CD4-positive, alpha-beta T cell (primary cell): ENCODE measurements at regions not wholly inside any gene's neighbourhood (a gene's known extent, or its start where the extent isn't known, plus 50 kb on each side); places are given as distances from the start of the nearest gene placed in this dataset.

Experiments used
- ATAC-seq: fragments of 200-7000 bp; cut with Tn5 transposase; one replicate; pipeline ENCODE4 v1.10.0; 2022; ENCODE audit warnings: mild to moderate bottlenecking; ENCODE audit not compliant: poor library complexity
- CTCF ChIA-PET: fragments of 350-600 bp; sonication (Branson Sonifier 250); formaldehyde crosslinking; loops from one replicate; lab custom pipeline; 2021; ENCODE audit warnings: antibody characterized with exemption, inconsistent platforms; lab: Charles Lee
- POLR2A ChIA-PET: fragments of 350-600 bp; sonication (Branson Sonifier 250); formaldehyde crosslinking; loops from one replicate; lab custom pipeline; 2021; ENCODE audit warnings: antibody characterized with exemption, inconsistent platforms; lab: Charles Lee
- DNase-seq, 14 experiments: peaks; one replicate each; pipeline ENCODE4 v3.0.0-alpha.2; 2013 to 2020; ENCODE audit warnings: mixed read lengths in 2 of 14
- H3K27ac ChIP-seq, 2 donors: one replicate each; pipeline versions ENCODE4 v1.5.1 to v1.7.0; 2013; ENCODE audit warnings: low read length in 2 of 2, low read depth in 1 of 2, mild to moderate bottlenecking in 1 of 2
- H3K27me3 ChIP-seq, 2 experiments: 1 replicate in 1 of 2; 2 replicates in 1 of 2; pipeline versions ENCODE4 v1.6.1 to v1.7.0; 2013; ENCODE audit warnings: low read length in 2 of 2, control low read depth in 1 of 2, mild to moderate bottlenecking in 1 of 2, moderate library complexity in 1 of 2; ENCODE audit not compliant: insufficient read depth in 2 of 2, control insufficient read depth in 1 of 2
- H3K36me3 ChIP-seq: one replicate; pipeline ENCODE4 v1.6.1; 2013; ENCODE audit warnings: low read length, control low read depth; ENCODE audit not compliant: insufficient read depth
- H3K4me1 ChIP-seq: one replicate; pipeline ENCODE4 v1.6.1; 2013; ENCODE audit warnings: low read length, control low read depth; ENCODE audit not compliant: insufficient read depth
- H3K4me3 ChIP-seq: one replicate; pipeline ENCODE4 v1.5.1; 2013; ENCODE audit warnings: mild to moderate bottlenecking, low read length, moderate library complexity
- H3K9me3 ChIP-seq, 2 experiments: 1 replicate in 1 of 2; 2 replicates in 1 of 2; pipeline versions ENCODE4 v1.6.1 to v1.7.0; 2013; ENCODE audit warnings: low read length in 2 of 2, mild to moderate bottlenecking in 2 of 2, control low read depth in 1 of 2, moderate library complexity in 1 of 2; ENCODE audit not compliant: control insufficient read depth in 1 of 2, insufficient read depth in 1 of 2
- H3K27ac Mint-ChIP-seq: one replicate; pipeline ENCODE4 v1.8.0; 2020; ENCODE audit warnings: mixed read lengths
- H3K27me3 Mint-ChIP-seq: one replicate; pipeline ENCODE4 v1.8.0; 2021; ENCODE audit warnings: mixed read lengths
- H3K36me3 Mint-ChIP-seq: one replicate; pipeline ENCODE4 v1.8.0; 2021; ENCODE audit warnings: low read depth, mixed read lengths
- H3K4me1 Mint-ChIP-seq: one replicate; pipeline ENCODE4 v1.8.0; 2021; ENCODE audit warnings: low read depth, mixed read lengths
- H3K4me3 Mint-ChIP-seq: one replicate; pipeline ENCODE4 v1.8.0; 2020; ENCODE audit warnings: mild to moderate bottlenecking, mixed read lengths
- H3K9me3 Mint-ChIP-seq: one replicate; pipeline ENCODE4 v1.8.0; 2020; ENCODE audit warnings: mixed read lengths
- intact Hi-C, 2 experiments: fragments of 100-400 bp; cut with DNase I in 1 of 2; cut with micrococcal nuclease in 1 of 2; formaldehyde crosslinking; loops; one replicate each; pipeline versions ENCODE4 v1.15.1 to v1.9.0; 2023 to 2025; cut with DNase I, micrococcal nuclease
- TF ChIP-seq, protein P1 (sequence below): fragments of 200-600 bp; IDR thresholded peaks from one replicate; pipeline ENCODE4 v1.8.0; 2022; ENCODE audit warnings: antibody characterized with exemption, mild to moderate bottlenecking

DNA sequence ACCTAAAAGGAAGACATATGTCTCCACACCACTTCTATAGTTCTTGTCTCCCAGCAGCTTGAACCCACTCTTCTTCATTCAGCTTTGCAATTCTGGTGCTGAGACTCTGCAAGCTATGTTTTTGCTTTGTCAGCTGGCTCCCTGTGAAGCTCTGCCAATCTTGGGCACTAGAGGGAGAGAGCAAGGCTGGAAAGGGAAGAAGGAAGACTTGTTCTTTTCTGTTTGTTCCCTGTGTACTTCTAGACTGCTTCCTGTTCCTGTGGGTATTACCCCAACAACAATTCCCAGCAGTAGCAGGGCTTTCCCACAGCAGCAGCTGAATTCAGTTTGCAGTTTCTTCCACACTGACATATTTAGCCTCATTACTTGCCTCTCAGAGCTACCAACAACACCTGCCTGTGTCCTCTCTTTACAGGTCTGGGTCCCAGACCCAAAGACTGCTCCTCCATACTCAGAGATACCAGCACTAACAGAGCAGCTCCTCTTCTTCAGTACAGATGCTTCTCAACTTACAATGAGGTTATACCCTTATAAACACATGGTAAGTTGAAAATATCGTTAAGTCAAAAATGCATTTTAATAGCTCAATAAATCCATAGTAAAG lies 275.2 kb upstream of the NEGR1 start:
- Mint-ChIP-seq H3K27ac (no peak overlapping the region), H3K4me1 (no peaks in the 10 kb centered on the region), H3K27me3 (no peaks in the 10 kb centered on the region), H3K4me3 (no peak overlapping the region), H3K9me3 (no peaks in the 10 kb centered on the region), H3K36me3 (no peaks in the 10 kb centered on the region)
- Histone ChIP-seq H3K9me3 (peaks cover 0 to 3% of the 10 kb centered on the region in 2 experiments), H3K36me3 (no peaks in the 10 kb centered on the region), H3K27ac (no peak overlapping the region), H3K27me3 (no peaks in the 10 kb centered on the region), H3K4me1 (no peaks in the 10 kb centered on the region), H3K4me3 (no peak overlapping the region)
- TF ChIP-seq, protein P1, sequence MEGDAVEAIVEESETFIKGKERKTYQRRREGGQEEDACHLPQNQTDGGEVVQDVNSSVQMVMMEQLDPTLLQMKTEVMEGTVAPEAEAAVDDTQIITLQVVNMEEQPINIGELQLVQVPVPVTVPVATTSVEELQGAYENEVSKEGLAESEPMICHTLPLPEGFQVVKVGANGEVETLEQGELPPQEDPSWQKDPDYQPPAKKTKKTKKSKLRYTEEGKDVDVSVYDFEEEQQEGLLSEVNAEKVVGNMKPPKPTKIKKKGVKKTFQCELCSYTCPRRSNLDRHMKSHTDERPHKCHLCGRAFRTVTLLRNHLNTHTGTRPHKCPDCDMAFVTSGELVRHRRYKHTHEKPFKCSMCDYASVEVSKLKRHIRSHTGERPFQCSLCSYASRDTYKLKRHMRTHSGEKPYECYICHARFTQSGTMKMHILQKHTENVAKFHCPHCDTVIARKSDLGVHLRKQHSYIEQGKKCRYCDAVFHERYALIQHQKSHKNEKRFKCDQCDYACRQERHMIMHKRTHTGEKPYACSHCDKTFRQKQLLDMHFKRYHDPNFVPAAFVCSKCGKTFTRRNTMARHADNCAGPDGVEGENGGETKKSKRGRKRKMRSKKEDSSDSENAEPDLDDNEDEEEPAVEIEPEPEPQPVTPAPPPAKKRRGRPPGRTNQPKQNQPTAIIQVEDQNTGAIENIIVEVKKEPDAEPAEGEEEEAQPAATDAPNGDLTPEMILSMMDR, result no peak
- intact Hi-C loops, result no loop called here
- DNase-seq, result no peak
- ATAC-seq, result no peak
- POLR2A ChIA-PET, result no interaction called here
- CTCF ChIA-PET, result no interaction called here

DNA sequence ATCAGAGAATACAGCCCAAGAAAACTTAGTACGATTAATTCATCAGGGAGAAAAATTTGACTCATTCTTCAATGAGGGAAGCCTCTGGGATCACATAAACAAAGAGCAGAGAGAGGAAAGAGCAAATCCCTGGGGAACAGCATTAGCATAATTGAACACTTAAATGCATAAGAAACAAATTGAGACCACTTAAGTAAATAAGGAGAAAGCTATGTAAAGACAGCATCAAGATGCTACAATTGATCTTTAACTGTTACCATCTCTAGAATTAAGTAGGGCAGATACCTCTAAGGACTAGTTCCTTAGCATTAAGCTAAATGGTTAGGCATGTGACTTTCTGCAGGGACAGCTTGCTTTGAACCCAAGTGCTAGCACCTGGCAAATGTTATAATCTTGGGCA lies 265.1 kb upstream of the NEGR1 start:
- CTCF ChIA-PET, result no interaction called here
- no peak overlapping the region for H3K27ac ChIP-seq
- POLR2A ChIA-PET, result no interaction called here

DNA sequence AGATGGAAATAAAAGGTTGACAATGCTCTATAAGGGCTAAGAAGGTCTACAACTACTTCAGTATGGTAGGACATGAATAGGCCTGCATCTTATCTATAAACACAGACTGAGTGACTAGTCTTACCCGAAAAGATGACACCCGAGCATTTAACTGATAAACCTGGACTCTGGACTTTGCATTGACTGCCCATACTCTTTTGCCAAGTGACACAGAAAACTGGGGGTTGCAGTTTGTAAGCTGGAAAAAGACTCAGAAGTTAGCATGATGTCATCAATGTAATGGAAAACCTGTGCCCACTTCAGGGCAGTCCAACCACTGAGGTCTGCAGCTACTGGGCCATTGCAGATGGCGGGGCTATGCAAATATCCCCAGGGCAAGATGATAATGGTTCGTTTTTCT lies 258.3 kb upstream of the NEGR1 start:
- Histone ChIP-seq H3K27ac (no peak overlapping the region), H3K4me3 (no peak overlapping the region), H3K4me1 (no peaks in the 10 kb centered on the region), H3K9me3 (peaks cover 0 to 5% of the 10 kb centered on the region in 2 experiments), H3K36me3 (no peaks in the 10 kb centered on the region), H3K27me3 (no peaks in the 10 kb centered on the region)
- ChIA-PET POLR2A (no interaction called here), CTCF (interaction anchor here (0.6 kb wide), 1 partner anchor 455 kb away, joined by 3 read pairs; no protein-coding TSS in a partner anchor)
- ATAC-seq (no peak), DNase-seq (no peak)
- Mint-ChIP-seq H3K4me3 (no peak overlapping the region), H3K9me3 (no peaks in the 10 kb centered on the region), H3K27me3 (no peaks in the 10 kb centered on the region), H3K4me1 (no peaks in the 10 kb centered on the region), H3K27ac (no peak overlapping the region), H3K36me3 (no peaks in the 10 kb centered on the region)
- intact Hi-C loops, result no loop called here
- TF ChIP-seq, protein P1, result no peak

More for the DNA sequence above, 265.1 kb upstream of the NEGR1 start:
- Histone ChIP-seq H3K27me3 (no peaks in the 10 kb centered on the region), H3K36me3 (no peaks in the 10 kb centered on the region), H3K4me1 (no peaks in the 10 kb centered on the region), H3K9me3 (no peaks in the 10 kb centered on the region), H3K4me3 (no peak overlapping the region)
- TF ChIP-seq, protein P1, result no peak
- Mint-ChIP-seq H3K4me3 (no peak overlapping the region), H3K36me3 (no peaks in the 10 kb centered on the region), H3K4me1 (no peaks in the 10 kb centered on the region), H3K9me3 (no peaks in the 10 kb centered on the region), H3K27ac (no peak overlapping the region), H3K27me3 (no peaks in the 10 kb centered on the region)
- intact Hi-C loops, result no loop called here
- DNase-seq (no peak), ATAC-seq (no peak)
